OCI-LY1 (cell line): ENCODE measurements at regions not wholly inside any gene's neighbourhood (a gene's known extent, or its start where the extent isn't known, plus 50 kb on each side); places are given as distances from the start of the nearest gene placed in this dataset.

Source experiments
- EZH2 ChIP-seq: fragments of 200-600 bp; sonication (generic), shearing (Covaris generic); IDR thresholded peaks from 2 replicates; pipeline ENCODE4 v1.8.0; 2017; ENCODE audit warnings: borderline replicate concordance, mixed run types, mild to moderate bottlenecking, antibody characterized with exemption, low read length, moderate library complexity, mixed read lengths
- TF ChIP-seq, protein P1 (sequence below): fragments of 200-600 bp; sonication (generic), shearing (Covaris generic); IDR thresholded peaks from 2 replicates; pipeline ENCODE4 v1.5.1; 2017; ENCODE audit warnings: mild to moderate bottlenecking, antibody characterized with exemption, low read length, moderate library complexity, mixed read lengths

GRCh38 chrX:13932416-13932815, 97.3 kb downstream of the GEMIN8 start:
- TF ChIP-seq, protein P1, sequence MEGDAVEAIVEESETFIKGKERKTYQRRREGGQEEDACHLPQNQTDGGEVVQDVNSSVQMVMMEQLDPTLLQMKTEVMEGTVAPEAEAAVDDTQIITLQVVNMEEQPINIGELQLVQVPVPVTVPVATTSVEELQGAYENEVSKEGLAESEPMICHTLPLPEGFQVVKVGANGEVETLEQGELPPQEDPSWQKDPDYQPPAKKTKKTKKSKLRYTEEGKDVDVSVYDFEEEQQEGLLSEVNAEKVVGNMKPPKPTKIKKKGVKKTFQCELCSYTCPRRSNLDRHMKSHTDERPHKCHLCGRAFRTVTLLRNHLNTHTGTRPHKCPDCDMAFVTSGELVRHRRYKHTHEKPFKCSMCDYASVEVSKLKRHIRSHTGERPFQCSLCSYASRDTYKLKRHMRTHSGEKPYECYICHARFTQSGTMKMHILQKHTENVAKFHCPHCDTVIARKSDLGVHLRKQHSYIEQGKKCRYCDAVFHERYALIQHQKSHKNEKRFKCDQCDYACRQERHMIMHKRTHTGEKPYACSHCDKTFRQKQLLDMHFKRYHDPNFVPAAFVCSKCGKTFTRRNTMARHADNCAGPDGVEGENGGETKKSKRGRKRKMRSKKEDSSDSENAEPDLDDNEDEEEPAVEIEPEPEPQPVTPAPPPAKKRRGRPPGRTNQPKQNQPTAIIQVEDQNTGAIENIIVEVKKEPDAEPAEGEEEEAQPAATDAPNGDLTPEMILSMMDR = no peak
- no peak for TF ChIP-seq EZH2
